ENCODE measurements at regions not wholly inside any gene's neighbourhood (a gene's known extent, or its start where the extent isn't known, plus 50 kb on each side); places are given as distances from the start of the nearest gene placed in this dataset.

- intact Hi-C loops (cut with DNase I) = no loop called here
Measured at GRCh38 chr12:5185435-5186069, 141.9 kb downstream of the KCNA5 start.

GRCh38 chr12:5186715-5187114 lies 143.0 kb downstream of the KCNA5 start:
- no peaks in the 10 kb centered on the region for H3K27me3 ChIP-seq
- H3K4me1 ChIP-seq = no peaks in the 10 kb centered on the region
- H3K36me3 ChIP-seq = no peaks in the 10 kb centered on the region
- DNase-seq (ENCODE audit: extremely low spot score in 2 of 2) = no peak
- TF ChIP-seq CTCF (IDR thresholded peaks at IDR 0.05) (no peak), POLR2AphosphoS5 (IDR thresholded peaks at IDR 0.05; ENCODE audit: insufficient read depth in 1 of 2, low read depth in 1 of 2) (no peak), POLR2A (IDR thresholded peaks at IDR 0.05) (no peak)
- no peak overlapping the region for H3K4me3 ChIP-seq
- intact Hi-C loops (cut with DNase I) = no loop called here
- H3K27ac ChIP-seq = no peak overlapping the region
- no peaks in the 10 kb centered on the region for H3K9me3 ChIP-seq

More at GRCh38 chr12:5185435-5186069, 141.9 kb downstream of the KCNA5 start:
- Histone ChIP-seq H3K4me3 (peak overlapping the region in 1 of 2 donors; percentile 23), H3K4me1 (no peaks in the 10 kb centered on the region), H3K27ac (no peak overlapping the region), H3K9me3 (no peaks in the 10 kb centered on the region), H3K36me3 (no peaks in the 10 kb centered on the region), H3K27me3 (no peaks in the 10 kb centered on the region)
- no peak for DNase-seq (ENCODE audit: extremely low spot score in 2 of 2)
- TF ChIP-seq POLR2AphosphoS5 (IDR thresholded peaks at IDR 0.05; ENCODE audit: insufficient read depth in 1 of 2, low read depth in 1 of 2) (no peak), POLR2A (IDR thresholded peaks at IDR 0.05) (no peak), CTCF (IDR thresholded peaks at IDR 0.05) (no peak)

DNA sequence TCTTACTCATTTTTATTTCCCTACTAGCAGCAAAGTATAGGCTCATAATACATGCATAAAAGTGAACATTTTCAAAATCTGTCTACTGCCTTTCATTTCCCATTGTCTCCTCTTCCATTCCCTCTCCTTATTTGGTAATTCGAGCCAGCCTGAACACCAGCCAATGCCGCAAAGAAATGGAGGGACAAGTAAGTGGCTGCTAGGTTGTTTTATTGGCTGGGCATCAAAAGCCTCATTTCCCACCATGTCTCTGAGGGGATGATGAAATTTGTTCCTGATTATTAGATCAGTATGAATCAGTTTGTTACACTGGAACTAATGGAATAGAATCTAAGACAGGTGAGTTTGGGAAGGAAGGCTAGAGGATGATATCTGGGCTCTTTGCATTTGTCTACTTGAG lies 143.5 kb downstream of the KCNA5 start:
- TF ChIP-seq CTCF (IDR thresholded peaks at IDR 0.05) (no peak), POLR2A (IDR thresholded peaks at IDR 0.05) (no peak), POLR2AphosphoS5 (IDR thresholded peaks at IDR 0.05; ENCODE audit: insufficient read depth in 1 of 2, low read depth in 1 of 2) (no peak)
- no peaks in the 10 kb centered on the region for H3K4me1 ChIP-seq
- H3K27ac ChIP-seq = no peak overlapping the region
- DNase-seq (ENCODE audit: extremely low spot score in 2 of 2) = no peak
- H3K27me3 ChIP-seq = no peaks in the 10 kb centered on the region
- no peak overlapping the region for H3K4me3 ChIP-seq
- intact Hi-C loops (cut with DNase I) = no loop called here
- no peaks in the 10 kb centered on the region for H3K9me3 ChIP-seq
- no peaks in the 10 kb centered on the region for H3K36me3 ChIP-seq

GRCh38 chr12:5188472-5188871 lies 144.8 kb downstream of the KCNA5 start:
- H3K27ac ChIP-seq = no peak overlapping the region
- no peaks in the 10 kb centered on the region for H3K4me1 ChIP-seq
- H3K36me3 ChIP-seq = no peaks in the 10 kb centered on the region
- H3K27me3 ChIP-seq = no peaks in the 10 kb centered on the region
- no peak for DNase-seq (ENCODE audit: extremely low spot score in 2 of 2)
- TF ChIP-seq POLR2A (IDR thresholded peaks at IDR 0.05) (no peak), CTCF (IDR thresholded peaks at IDR 0.05) (no peak), POLR2AphosphoS5 (IDR thresholded peaks at IDR 0.05; ENCODE audit: insufficient read depth in 1 of 2, low read depth in 1 of 2) (no peak)
- intact Hi-C loops (cut with DNase I) = no loop called here
- no peaks in the 10 kb centered on the region for H3K9me3 ChIP-seq
- no peak overlapping the region for H3K4me3 ChIP-seq

GRCh38 chr12:5189173-5189572 lies 145.5 kb downstream of the KCNA5 start:
- intact Hi-C loops (cut with DNase I) = no loop called here
- no peaks in the 10 kb centered on the region for H3K27me3 ChIP-seq
- DNase-seq (ENCODE audit: extremely low spot score in 2 of 2) = peak in 1 of 2 donors; percentile 31
- H3K27ac ChIP-seq = no peak overlapping the region
- no peak overlapping the region for H3K4me3 ChIP-seq
- no peaks in the 10 kb centered on the region for H3K4me1 ChIP-seq
- H3K9me3 ChIP-seq = no peaks in the 10 kb centered on the region
- H3K36me3 ChIP-seq = no peaks in the 10 kb centered on the region
- TF ChIP-seq CTCF (IDR thresholded peaks at IDR 0.05) (no peak), POLR2AphosphoS5 (IDR thresholded peaks at IDR 0.05; ENCODE audit: insufficient read depth in 1 of 2, low read depth in 1 of 2) (no peak), POLR2A (IDR thresholded peaks at IDR 0.05) (no peak)
